MM.1S (cell line): ENCODE measurements at regions not wholly inside any gene's neighbourhood (a gene's known extent, or its start where the extent isn't known, plus 50 kb on each side); places are given as distances from the start of the nearest gene placed in this dataset.

Experiments
- EZH2 ChIP-seq: fragments of 300-600 bp; sonication (generic); optimal IDR thresholded peaks from 2 replicates; pipeline ENCODE3; 2017; ENCODE audit warnings: low read depth, mild to moderate bottlenecking, antibody characterized with exemption, low read length, mixed read lengths
- EZH2phosphoT487 ChIP-seq: fragments of 300-600 bp; sonication (generic); IDR thresholded peaks from 2 replicates; pipeline ENCODE4 v1.6.1; 2018; ENCODE audit warnings: antibody characterized with exemption, low read length
- TF ChIP-seq, protein P1 (sequence below): fragments of 300-600 bp; sonication (generic); IDR thresholded peaks from 2 replicates; pipeline ENCODE4 v1.5.1; 2016; ENCODE audit warnings: antibody characterized with exemption, low read length, mixed read lengths

DNA sequence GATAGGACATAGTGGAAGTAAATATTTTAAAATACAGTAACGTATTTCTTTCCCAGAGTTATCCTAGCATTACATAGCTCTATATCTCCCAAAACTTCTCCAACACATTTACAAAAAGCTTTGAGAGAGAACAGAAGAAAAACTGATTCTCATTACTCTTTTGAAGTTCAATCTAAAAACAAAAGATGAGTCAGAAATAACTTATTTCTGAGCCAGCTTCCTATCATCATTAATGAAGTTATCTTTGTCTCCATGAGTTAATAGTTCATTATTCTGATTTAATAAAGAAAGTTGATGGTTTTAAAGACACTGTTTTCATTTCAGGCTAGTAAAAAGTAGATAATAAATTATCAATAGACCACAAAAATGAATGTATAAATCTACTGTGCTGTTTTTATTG is 446.7 kb upstream of the SPRY2 start:
- TF ChIP-seq, protein P1, sequence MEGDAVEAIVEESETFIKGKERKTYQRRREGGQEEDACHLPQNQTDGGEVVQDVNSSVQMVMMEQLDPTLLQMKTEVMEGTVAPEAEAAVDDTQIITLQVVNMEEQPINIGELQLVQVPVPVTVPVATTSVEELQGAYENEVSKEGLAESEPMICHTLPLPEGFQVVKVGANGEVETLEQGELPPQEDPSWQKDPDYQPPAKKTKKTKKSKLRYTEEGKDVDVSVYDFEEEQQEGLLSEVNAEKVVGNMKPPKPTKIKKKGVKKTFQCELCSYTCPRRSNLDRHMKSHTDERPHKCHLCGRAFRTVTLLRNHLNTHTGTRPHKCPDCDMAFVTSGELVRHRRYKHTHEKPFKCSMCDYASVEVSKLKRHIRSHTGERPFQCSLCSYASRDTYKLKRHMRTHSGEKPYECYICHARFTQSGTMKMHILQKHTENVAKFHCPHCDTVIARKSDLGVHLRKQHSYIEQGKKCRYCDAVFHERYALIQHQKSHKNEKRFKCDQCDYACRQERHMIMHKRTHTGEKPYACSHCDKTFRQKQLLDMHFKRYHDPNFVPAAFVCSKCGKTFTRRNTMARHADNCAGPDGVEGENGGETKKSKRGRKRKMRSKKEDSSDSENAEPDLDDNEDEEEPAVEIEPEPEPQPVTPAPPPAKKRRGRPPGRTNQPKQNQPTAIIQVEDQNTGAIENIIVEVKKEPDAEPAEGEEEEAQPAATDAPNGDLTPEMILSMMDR: no peak
- TF ChIP-seq EZH2phosphoT487: no peak
- no peak for TF ChIP-seq EZH2
